ENCODE measurements at regions not wholly inside any gene's neighbourhood (a gene's known extent, or its start where the extent isn't known, plus 50 kb on each side); places are given as distances from the start of the nearest gene placed in this dataset.

GRCh38 chr4:180682776-180683175 lies 1560.4 kb upstream of the TENM3 start:
- no peak overlapping the region for H3K4me3 ChIP-seq (ENCODE audit: control insufficient read depth, low read depth, low read length)
- no peak for TF ChIP-seq CTCF (IDR thresholded peaks at IDR 0.05; ENCODE audit: control insufficient read depth, insufficient read depth, low read depth, low read length, missing control alignments)
- no peak for DNase-seq (ENCODE audit: low read depth)

GRCh38 chr4:180683186-180683585 lies 1560.0 kb upstream of the TENM3 start:
- no peak for DNase-seq (ENCODE audit: low read depth)
- no peak overlapping the region for H3K4me3 ChIP-seq (ENCODE audit: control insufficient read depth, low read depth, low read length)
- TF ChIP-seq CTCF (IDR thresholded peaks at IDR 0.05; ENCODE audit: control insufficient read depth, insufficient read depth, low read depth, low read length, missing control alignments), result no peak

- H3K4me3 ChIP-seq (ENCODE audit: control insufficient read depth, low read depth, low read length), result no peak overlapping the region
- no peak for TF ChIP-seq CTCF (IDR thresholded peaks at IDR 0.05; ENCODE audit: control insufficient read depth, insufficient read depth, low read depth, low read length, missing control alignments)
- no peak for DNase-seq (ENCODE audit: low read depth)
These were observed 1554.7 kb upstream of the TENM3 start for GRCh38 chr4:180688480-180688879.

- TF ChIP-seq CTCF (IDR thresholded peaks at IDR 0.05; ENCODE audit: control insufficient read depth, insufficient read depth, low read depth, low read length, missing control alignments), result no peak
- DNase-seq (ENCODE audit: low read depth), result no peak
- no peak overlapping the region for H3K4me3 ChIP-seq (ENCODE audit: control insufficient read depth, low read depth, low read length)
These were observed 1548.3 kb upstream of the TENM3 start for GRCh38 chr4:180694875-180695274.

GRCh38 chr4:180695851-180696250 lies 1547.4 kb upstream of the TENM3 start:
- H3K4me3 ChIP-seq (ENCODE audit: control insufficient read depth, low read depth, low read length), result no peak overlapping the region
- TF ChIP-seq CTCF (IDR thresholded peaks at IDR 0.05; ENCODE audit: control insufficient read depth, insufficient read depth, low read depth, low read length, missing control alignments), result no peak
- no peak for DNase-seq (ENCODE audit: low read depth)

- DNase-seq (ENCODE audit: low read depth), result no peak
- no peak for TF ChIP-seq CTCF (IDR thresholded peaks at IDR 0.05; ENCODE audit: control insufficient read depth, insufficient read depth, low read depth, low read length, missing control alignments)
- no peak overlapping the region for H3K4me3 ChIP-seq (ENCODE audit: control insufficient read depth, low read depth, low read length)
These were observed 1546.6 kb upstream of the TENM3 start for GRCh38 chr4:180696460-180697092.

Measured in AG09309 (cell line).